GM19035 (cell line): ENCODE measurements at regions not wholly inside any gene's neighbourhood (a gene's known extent, or its start where the extent isn't known, plus 50 kb on each side); places are given as distances from the start of the nearest gene placed in this dataset.

Experiments
- ATAC-seq: cut with Tn5 transposase; IDR thresholded peaks from one replicate; pipeline ENCODE4 v1.9.1; 2021; ENCODE audit not compliant: unreplicated experiment

- no peak for ATAC-seq
Measured at GRCh38 chr17:79506150-79506870, 104.5 kb downstream of the RBFOX3 start.

- ATAC-seq: no peak
Measured at GRCh38 chr17:79505199-79505598, 105.7 kb downstream of the RBFOX3 start.

GRCh38 chr17:79504181-79504605 is 106.7 kb downstream of the RBFOX3 start:
- ATAC-seq: no peak

GRCh38 chr17:79503126-79503839 is 107.6 kb downstream of the RBFOX3 start:
- no peak for ATAC-seq

- ATAC-seq: no peak
Measured at GRCh38 chr17:79501910-79502309, 108.9 kb downstream of the RBFOX3 start.

- no peak for ATAC-seq
Measured at GRCh38 chr17:79500745-79501618, 109.9 kb downstream of the RBFOX3 start.

GRCh38 chr17:79498854-79499253 is 112.0 kb downstream of the RBFOX3 start:
- ATAC-seq: no peak

GRCh38 chr17:79497777-79498348 is 113.0 kb downstream of the RBFOX3 start:
- no peak for ATAC-seq

DNA sequence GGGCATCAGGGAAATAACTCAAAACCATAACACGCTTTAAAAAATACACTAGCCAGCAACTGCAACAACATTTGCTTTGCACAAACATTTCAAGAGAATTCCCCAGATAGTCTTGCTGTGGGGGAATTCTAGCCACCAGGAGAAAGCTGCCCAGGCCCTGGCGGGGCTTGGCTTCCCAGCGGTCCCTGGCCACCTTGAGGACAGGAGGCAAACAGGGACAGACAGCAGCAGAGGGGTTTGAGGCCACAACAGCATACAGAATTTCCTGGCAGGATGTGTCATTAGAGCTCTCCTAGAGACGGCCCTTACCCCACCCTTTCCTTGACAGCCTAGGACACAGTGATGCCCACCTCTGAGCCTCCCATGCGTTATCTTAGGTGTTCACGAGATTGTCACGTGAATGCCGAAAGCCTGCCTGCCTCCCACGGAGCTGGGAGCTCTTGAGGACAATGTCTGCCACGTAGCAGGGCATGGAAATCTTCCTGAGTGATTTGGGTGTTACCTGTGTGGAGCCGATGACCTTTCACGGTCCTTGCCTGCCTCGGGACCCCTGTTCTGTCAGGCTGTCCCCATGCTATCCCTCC is 114.3 kb downstream of the RBFOX3 start:
- ATAC-seq: no peak

GRCh38 chr17:79495665-79496064 is 115.2 kb downstream of the RBFOX3 start:
- ATAC-seq: no peak

DNA sequence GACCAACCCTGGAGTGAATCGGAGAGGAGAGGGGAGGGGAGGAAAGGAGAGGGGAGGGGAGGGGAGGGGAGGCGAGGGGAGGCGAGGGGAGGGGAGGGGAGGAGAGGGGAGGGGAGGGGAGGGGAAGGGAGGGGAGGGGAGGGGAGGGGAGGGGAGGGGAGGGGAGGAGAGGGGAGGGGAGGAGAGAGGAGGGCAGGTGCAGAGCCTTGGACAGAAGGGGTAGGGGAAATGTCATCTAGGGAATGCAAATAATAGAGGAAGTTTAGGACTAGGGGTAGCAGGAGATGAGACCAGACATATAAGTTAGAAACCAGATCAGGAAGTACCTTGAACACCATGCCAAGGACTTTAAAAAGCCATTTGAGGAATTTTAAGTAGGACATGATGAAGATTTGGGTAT is 119.8 kb downstream of the RBFOX3 start:
- ATAC-seq: no peak

GRCh38 chr17:79490530-79490929 is 120.3 kb downstream of the RBFOX3 start:
- no peak for ATAC-seq

DNA sequence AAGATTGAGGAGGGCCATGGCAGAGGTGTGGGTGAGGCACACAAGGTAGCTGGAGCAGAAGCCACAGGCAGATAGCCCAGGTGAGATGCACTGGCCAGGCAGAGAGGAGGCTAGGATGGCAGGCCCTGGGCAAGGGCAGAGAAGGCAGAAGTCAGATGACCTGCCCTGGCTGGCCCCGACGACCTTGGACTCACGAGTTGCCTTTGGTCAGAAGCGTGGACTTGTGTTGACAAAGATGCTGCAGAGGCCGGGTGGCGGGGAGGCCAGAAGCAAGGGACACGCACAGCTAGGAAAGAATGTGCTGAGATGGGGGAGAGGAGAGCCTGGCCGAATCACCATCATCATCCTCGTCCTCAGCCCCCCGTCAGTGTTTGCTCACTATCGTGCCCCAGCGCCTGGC is 123.7 kb downstream of the RBFOX3 start:
- ATAC-seq: no peak

DNA sequence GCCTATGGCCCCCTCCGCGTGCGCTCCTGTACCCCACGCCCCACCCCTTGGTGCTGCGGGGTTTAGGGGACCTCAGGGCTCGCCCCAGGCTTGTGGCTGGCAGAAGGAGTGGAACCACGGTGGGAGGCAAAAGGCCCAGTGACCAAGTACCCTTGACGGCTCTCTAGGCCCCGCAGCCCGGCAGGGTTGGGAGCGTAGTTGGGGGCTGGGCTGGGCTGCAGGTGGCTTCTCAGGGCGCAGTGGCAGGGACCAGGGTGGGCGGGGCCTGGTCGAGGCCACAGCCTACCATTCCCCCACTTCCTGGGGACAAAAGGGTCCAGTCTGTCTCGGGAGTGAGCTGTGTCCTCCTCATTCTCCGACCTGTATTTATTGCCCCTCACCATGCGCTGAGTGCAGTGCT is 124.9 kb downstream of the RBFOX3 start:
- ATAC-seq: no peak

- no peak for ATAC-seq
Measured at GRCh38 chr17:79485419-79485985, 125.3 kb downstream of the RBFOX3 start.

DNA sequence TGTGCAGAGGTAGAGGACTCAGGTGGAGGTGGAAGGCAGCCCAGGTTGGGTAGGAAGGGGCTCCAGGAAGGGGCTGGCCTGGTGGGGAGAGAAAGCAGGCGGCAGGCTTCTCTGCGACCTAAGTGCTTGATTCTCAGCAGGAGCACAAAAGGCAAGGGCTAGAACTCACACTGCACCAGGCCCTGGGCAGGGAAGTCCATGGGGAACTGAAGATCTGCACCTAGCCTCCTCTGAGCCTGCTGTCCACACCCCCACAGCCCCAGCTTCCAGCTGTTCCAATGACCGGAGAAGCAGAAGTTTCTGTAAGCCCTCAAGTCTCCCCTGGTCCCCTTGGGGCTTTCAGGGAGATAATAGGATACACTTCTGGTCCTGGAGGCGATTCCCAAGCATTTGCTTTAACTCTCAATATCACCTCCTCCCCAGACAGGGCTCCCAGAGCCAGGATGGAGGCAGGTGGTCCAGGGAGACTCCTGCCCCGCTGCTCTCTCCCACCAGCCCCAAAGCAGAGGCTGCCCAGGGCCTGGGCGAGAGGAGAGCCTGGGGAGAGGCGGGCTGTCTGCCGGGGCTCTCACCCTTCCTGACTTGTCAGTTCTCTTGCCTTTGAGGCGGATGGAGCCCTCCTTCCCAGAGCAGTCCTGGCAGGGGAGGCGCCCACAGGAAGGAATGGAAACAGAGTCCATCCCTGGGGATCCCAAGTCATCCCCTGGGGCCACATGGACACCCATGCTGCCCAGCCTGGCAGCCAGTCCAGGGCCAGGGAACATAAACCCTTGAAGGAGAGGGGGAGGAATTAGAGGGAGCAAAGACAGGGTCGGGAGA is 126.0 kb downstream of the RBFOX3 start:
- ATAC-seq: no peak

DNA sequence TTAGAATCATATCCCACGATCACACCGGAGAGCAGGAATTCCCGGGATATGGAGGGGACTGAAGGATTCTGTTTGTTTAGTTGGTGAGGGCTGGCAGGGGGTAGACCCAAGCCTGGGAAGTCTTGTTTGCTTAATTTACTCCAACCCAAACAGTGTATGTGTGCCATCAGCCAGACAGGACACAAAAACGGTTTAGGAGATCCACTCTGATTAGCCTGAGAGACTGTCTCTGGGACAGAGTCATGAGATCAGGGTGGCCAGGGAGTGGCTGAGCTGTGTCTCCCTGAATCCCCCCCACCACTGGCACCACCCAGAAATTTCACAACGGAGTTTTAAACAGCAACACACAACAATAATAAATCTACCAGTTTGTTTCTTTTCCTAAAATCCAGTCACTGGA is 127.0 kb downstream of the RBFOX3 start:
- no peak for ATAC-seq

- no peak for ATAC-seq
Measured at GRCh38 chr17:79482727-79483521, 127.9 kb downstream of the RBFOX3 start.

DNA sequence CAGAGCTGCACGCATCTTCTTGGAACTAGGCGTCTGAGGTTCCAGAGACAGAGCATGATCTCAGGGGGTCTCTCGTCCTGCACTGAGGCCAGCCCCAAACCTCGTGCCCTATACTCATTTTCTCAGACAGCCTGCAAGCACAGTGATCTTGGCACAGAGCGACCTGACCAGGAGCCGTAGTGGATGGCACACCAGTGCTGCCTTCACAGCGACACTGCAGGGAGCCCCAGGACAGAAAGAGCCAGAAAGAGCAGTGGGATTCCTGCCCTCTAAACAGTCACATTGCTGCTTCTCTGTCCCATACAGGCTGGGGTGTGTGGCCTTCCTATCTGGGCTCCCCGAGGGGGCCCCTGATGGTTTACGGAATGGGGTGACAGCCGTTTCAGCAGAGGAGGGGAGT is 131.0 kb downstream of the RBFOX3 start:
- no peak for ATAC-seq
